ENCODE measurements at regions not wholly inside any gene's neighbourhood (a gene's known extent, or its start where the extent isn't known, plus 50 kb on each side); places are given as distances from the start of the nearest gene placed in this dataset.

- TF ChIP-seq ZBTB33 (IDR thresholded peaks at IDR 0.05): no peak
- TF ChIP-seq NR2F2 (IDR thresholded peaks at IDR 0.05): no peak
- TF ChIP-seq FOXA2 (IDR thresholded peaks at IDR 0.05): no peak
- TF ChIP-seq JUND (IDR thresholded peaks at IDR 0.05): no peak
- TF ChIP-seq HNF4A (conservative IDR thresholded peaks at IDR 0.05): no peak
- no peak for TF ChIP-seq CTCF (IDR thresholded peaks at IDR 0.05; ENCODE audit: low read depth, low read length, missing input control)
Measured at GRCh38 chr1:38402230-38402815, 355.7 kb upstream of the POU3F1 start (continued).

- H3K4me3 ChIP-seq (ENCODE audit: low read depth in 1 of 3, low read length in 3 of 3): no peak overlapping the region
- no peaks in the 10 kb centered on the region for H3K36me3 ChIP-seq (ENCODE audit: control insufficient read depth in 4 of 4, insufficient read depth in 3 of 4, low read depth in 1 of 4, low read length in 3 of 4)
- TF ChIP-seq FOXA1 (IDR thresholded peaks at IDR 0.05): no peak
- DNase-seq (ENCODE audit: low spot score): no peak
- H3K27ac ChIP-seq (ENCODE audit: low read depth in 1 of 2, low read length in 2 of 2): no peak overlapping the region
- WGBS: 83% methylated on average over 1 of the region's 1 CpG
- no peaks in the 10 kb centered on the region for H3K4me1 ChIP-seq (ENCODE audit: control insufficient read depth in 4 of 4, insufficient read depth in 4 of 4, low read length in 3 of 4)
- no peak overlapping the region for H3K9ac ChIP-seq (ENCODE audit: low read depth in 1 of 2, low read length in 2 of 2)
- peaks cover 0 to 3% (median 0%) of the 10 kb centered on the region in 4 donors for H3K9me3 ChIP-seq (ENCODE audit: control insufficient read depth in 4 of 4, low read length in 3 of 4)
- H3K27me3 ChIP-seq (ENCODE audit: control insufficient read depth in 4 of 4, insufficient read depth in 4 of 4, low read length in 3 of 4): no peaks in the 10 kb centered on the region
Measured at GRCh38 chr1:38396606-38397005, 350.0 kb upstream of the POU3F1 start.

GRCh38 chr1:38394303-38394702 is 347.7 kb upstream of the POU3F1 start:
- Histone ChIP-seq H3K27ac (ENCODE audit: low read depth in 1 of 2, low read length in 2 of 2) (no peak overlapping the region), H3K9me3 (ENCODE audit: control insufficient read depth in 4 of 4, low read length in 3 of 4) (peaks cover 0 to 3% (median 2%) of the 10 kb centered on the region in 4 donors), H3K36me3 (ENCODE audit: control insufficient read depth in 4 of 4, insufficient read depth in 3 of 4, low read depth in 1 of 4, low read length in 3 of 4) (no peaks in the 10 kb centered on the region), H3K4me1 (ENCODE audit: control insufficient read depth in 4 of 4, insufficient read depth in 4 of 4, low read length in 3 of 4) (no peaks in the 10 kb centered on the region), H3K4me3 (ENCODE audit: low read depth in 1 of 3, low read length in 3 of 3) (no peak overlapping the region), H3K27me3 (ENCODE audit: control insufficient read depth in 4 of 4, insufficient read depth in 4 of 4, low read length in 3 of 4) (no peaks in the 10 kb centered on the region), H3K9ac (ENCODE audit: low read depth in 1 of 2, low read length in 2 of 2) (no peak overlapping the region)
- TF ChIP-seq ZBTB33 (IDR thresholded peaks at IDR 0.05) (no peak), CTCF (IDR thresholded peaks at IDR 0.05; ENCODE audit: low read depth, low read length, missing input control) (no peak), HNF4A (conservative IDR thresholded peaks at IDR 0.05) (no peak), TAF1 (conservative IDR thresholded peaks at IDR 0.05) (no peak), RAD21 (IDR thresholded peaks at IDR 0.05) (no peak), YY1 (IDR thresholded peaks at IDR 0.05) (no peak), GABPA (IDR thresholded peaks at IDR 0.05 in 1 of 2, conservative IDR thresholded peaks at IDR 0.05 in 1 of 2) (no peak), REST (IDR thresholded peaks at IDR 0.05) (no peak), EGR1 (IDR thresholded peaks at IDR 0.05; ENCODE audit: low read depth in 2 of 2) (no peak), HNF4G (IDR thresholded peaks at IDR 0.05) (no peak), ATF3 (IDR thresholded peaks at IDR 0.05) (no peak), MAX (IDR thresholded peaks at IDR 0.05) (no peak), FOXA2 (IDR thresholded peaks at IDR 0.05) (no peak), RXRA (IDR thresholded peaks at IDR 0.05) (no peak), NR2F2 (IDR thresholded peaks at IDR 0.05) (no peak), JUND (IDR thresholded peaks at IDR 0.05) (no peak), SP1 (IDR thresholded peaks at IDR 0.05) (no peak)
- DNase-seq (ENCODE audit: low spot score): no peak

Data from liver (tissue), 8 donors.